HCT116 (cell line): ENCODE measurements at regions not wholly inside any gene's neighbourhood (a gene's known extent, or its start where the extent isn't known, plus 50 kb on each side); places are given as distances from the start of the nearest gene placed in this dataset.

Experiments used
- ATAC-seq: fragments of 200-7000 bp; cut with Tn5 transposase; 2 replicates; pipeline ENCODE4 v1.9.1; 2020; ENCODE audit warnings: mild to moderate bottlenecking, moderate library complexity
- BruUV-seq: library from RNA; stranded (reverse); fragments of 400-500 nt; replicated peaks from 2 replicates; lab custom pipeline; 2021; lab: Mats Ljungman, UMichigan
- CTCF ChIA-PET: fragments of 300-600 bp; sonication (Branson Sonifier 250); formaldehyde crosslinking; loops from one replicate; lab custom pipeline; 2021; ENCODE audit warnings: antibody characterized with exemption; lab: Charles Lee
- POLR2A ChIA-PET: fragments of 300-600, 350-600 bp; sonication (Branson Sonifier 250); formaldehyde crosslinking; loops from one replicate; lab custom pipeline; 2021; ENCODE audit warnings: antibody characterized with exemption; lab: Charles Lee
- RAD21 ChIA-PET, 2 experiments: fragments of 300-600 bp; sonication (Branson Sonifier 250); formaldehyde crosslinking; loops; one replicate each; lab custom pipeline; 2023; ENCODE audit warnings: low total read pairs in 2 of 2; ENCODE audit not compliant: uncharacterized antibody in 2 of 2, unreplicated experiment in 2 of 2, low non-redundant PET in 1 of 2; lab: Charles Lee
- DNase-seq: peaks from one replicate; pipeline ENCODE4 v3.0.0-alpha.2; 2010; ENCODE audit warnings: low read depth, low spot score
- H2AFZ ChIP-seq: fragments of 200-600 bp; shearing (Covaris generic), sonication (generic); 2 replicates; pipeline ENCODE4 v1.6.1; 2017; ENCODE audit warnings: low read depth, mixed run types, mixed read lengths, antibody characterized with exemption, low read length; ENCODE audit not compliant: poor library complexity, severe bottlenecking
- H3K27ac ChIP-seq: 2 replicates; pipeline ENCODE4 v1.5.1; 2012; ENCODE audit warnings: low read depth, low read length
- H3K27me3 ChIP-seq: fragments of 200-600 bp; sonication (generic); 2 replicates; pipeline ENCODE4 v1.6.1; 2016; ENCODE audit warnings: mixed run types, low read length, mixed read lengths; ENCODE audit not compliant: insufficient read depth
- H3K36me3 ChIP-seq, 2 experiments: fragments of 200-500 bp in 1 of 2; fragments of 200-600 bp in 1 of 2; sonication (Bioruptor generic) in 1 of 2; sonication (generic) in 1 of 2; 2 replicates each; pipeline versions ENCODE4 v1.5.1 to v1.6.1; 2014 to 2016; ENCODE audit warnings: low read length in 2 of 2, inconsistent platforms in 1 of 2, mixed read lengths in 1 of 2, mixed run types in 1 of 2; ENCODE audit not compliant: insufficient read depth in 2 of 2, control insufficient read depth in 1 of 2
- H3K4me1 ChIP-seq, 2 experiments: fragments of 200-600 bp in 1 of 2; sonication (generic) in 1 of 2; 2 replicates each; pipeline versions ENCODE4 v1.5.1 to v1.6.1; 2012 to 2017; ENCODE audit warnings: low read length in 2 of 2, inconsistent platforms in 1 of 2, mild to moderate bottlenecking in 1 of 2, mixed read lengths in 1 of 2, mixed run types in 1 of 2, moderate library complexity in 1 of 2; ENCODE audit not compliant: insufficient read depth in 2 of 2, control insufficient read depth in 1 of 2
- H3K4me2 ChIP-seq: fragments of 200-600 bp; sonication (generic); 2 replicates; pipeline ENCODE4 v1.6.1; 2017; ENCODE audit warnings: mixed run types, low read length, mixed read lengths
- H3K4me3 ChIP-seq, 2 experiments: fragments of 200-600 bp in 1 of 2; sonication (generic) in 1 of 2; replicated peaks in 1 of 2; 2 replicates each; pipeline ENCODE4 v1.5.1; 2011 to 2016; ENCODE audit warnings: low read length in 2 of 2, control low read depth in 1 of 2, low read depth in 1 of 2, mild to moderate bottlenecking in 1 of 2, mixed read lengths in 1 of 2, mixed run types in 1 of 2
- H3K79me2 ChIP-seq: fragments of 200-600 bp; sonication (generic); 2 replicates; pipeline ENCODE4 v1.6.1; 2017; ENCODE audit warnings: mild to moderate bottlenecking, mixed run types, low read length, moderate library complexity, mixed read lengths; ENCODE audit not compliant: insufficient read depth
- H3K9ac ChIP-seq: fragments of 200-600 bp; sonication (generic); 2 replicates; pipeline ENCODE4 v1.6.1; 2016; ENCODE audit warnings: low read length, mixed read lengths
- H3K9me2 ChIP-seq: fragments of 200-600 bp; sonication (generic), shearing (Covaris generic); 2 replicates; pipeline ENCODE4 v1.6.1; 2017; ENCODE audit warnings: mixed run types, mild to moderate bottlenecking, moderate library complexity; ENCODE audit not compliant: insufficient read depth
- H3K9me3 ChIP-seq, 2 experiments: fragments of 200-500 bp in 1 of 2; fragments of 200-600 bp in 1 of 2; sonication (Bioruptor generic) in 1 of 2; sonication (generic) in 1 of 2; 2 replicates each; pipeline ENCODE4 v1.6.1; 2014 to 2017; ENCODE audit warnings: low read length in 2 of 2, mixed read lengths in 2 of 2, inconsistent platforms in 1 of 2, low read depth in 1 of 2, mild to moderate bottlenecking in 1 of 2, mixed run types in 1 of 2, moderate library complexity in 1 of 2; ENCODE audit not compliant: control insufficient read depth in 1 of 2, insufficient read depth in 1 of 2
- H4K20me1 ChIP-seq: fragments of 200-600 bp; sonication (generic), shearing (Covaris generic); 2 replicates; pipeline ENCODE4 v1.6.1; 2017; ENCODE audit warnings: mixed run types, mild to moderate bottlenecking, moderate library complexity; ENCODE audit not compliant: insufficient read depth
- ATF3 ChIP-seq: IDR thresholded peaks from 2 replicates; pipeline ENCODE4 v1.6.1; 2012
- CBX3 ChIP-seq: IDR thresholded peaks from 2 replicates; pipeline ENCODE4 v1.6.1; 2012; ENCODE audit warnings: low read depth
- EGR1 ChIP-seq: IDR thresholded peaks from 2 replicates; pipeline ENCODE4 v1.6.1; 2012; ENCODE audit warnings: low read depth
- EZH2 ChIP-seq: fragments of 200-600 bp; sonication (generic); IDR thresholded peaks from 2 replicates; pipeline ENCODE4 v1.6.1; 2017; ENCODE audit warnings: antibody characterized with exemption, mixed run types
- EZH2phosphoT487 ChIP-seq: fragments of 200-600 bp; IDR thresholded peaks from 2 replicates; pipeline ENCODE4 v1.6.1; 2018; ENCODE audit warnings: antibody characterized with exemption, borderline replicate concordance
- FOSL1 ChIP-seq: IDR thresholded peaks from 2 replicates; pipeline ENCODE4 v1.6.1; 2012; ENCODE audit warnings: low read depth
- JUND ChIP-seq: IDR thresholded peaks from 2 replicates; pipeline ENCODE4 v1.6.1; 2012
- POLR2A ChIP-seq: IDR thresholded peaks from 2 replicates; pipeline ENCODE4 v1.7.0; 2011; ENCODE audit warnings: borderline replicate concordance; ENCODE audit not compliant: insufficient read depth, insufficient read length; ENCODE audit errors: extremely low read depth
- POLR2AphosphoS5 ChIP-seq: IDR thresholded peaks from 2 replicates; pipeline ENCODE4 v1.6.1; 2011; ENCODE audit warnings: mild to moderate bottlenecking, low read depth, low read length, moderate library complexity
- RAD21 ChIP-seq: IDR thresholded peaks from 2 replicates; pipeline ENCODE4 v1.6.1; 2012; ENCODE audit warnings: low read depth, mild to moderate bottlenecking
- REST ChIP-seq: IDR thresholded peaks from 2 replicates; pipeline ENCODE4 v1.6.1; 2012; ENCODE audit warnings: low read depth
- SIN3A ChIP-seq: IDR thresholded peaks from 2 replicates; pipeline ENCODE4 v1.6.1; 2012; ENCODE audit warnings: low read depth
- SRF ChIP-seq: IDR thresholded peaks from 2 replicates; pipeline ENCODE4 v1.6.1; 2012; ENCODE audit warnings: low read depth
- TCF7L2 ChIP-seq: IDR thresholded peaks from 2 replicates; pipeline ENCODE4 v1.7.0; 2011; ENCODE audit warnings: borderline replicate concordance, inconsistent platforms; ENCODE audit not compliant: insufficient read depth, insufficient read length; ENCODE audit errors: extremely low read depth
- YY1 ChIP-seq: IDR thresholded peaks from 2 replicates; pipeline ENCODE4 v1.6.1; 2011; ENCODE audit warnings: low read length, low read depth, moderate library complexity, mild to moderate bottlenecking; ENCODE audit not compliant: insufficient replicate concordance; ENCODE audit errors: extremely low read depth
- ZBTB33 ChIP-seq: IDR thresholded peaks from 2 replicates; pipeline ENCODE4 v1.6.1; 2011; ENCODE audit warnings: mild to moderate bottlenecking, low read length, moderate library complexity; ENCODE audit not compliant: insufficient replicate concordance; ENCODE audit errors: extremely low read depth
- ZFX ChIP-seq: fragments of 450-650 bp; IDR thresholded peaks from 2 replicates; pipeline ENCODE4 v1.6.1; 2017
- intact Hi-C: fragments of 100-400 bp; cut with micrococcal nuclease; formaldehyde crosslinking; loops from 2 replicates; pipeline ENCODE4 v1.10.0; 2022

- Histone ChIP-seq H3K9me3 (no peaks in the 10 kb centered on the region), H3K27me3 (no peaks in the 10 kb centered on the region), H3K9me2 (no peaks in the 10 kb centered on the region), H2AFZ (no peak overlapping the region), H4K20me1 (no peaks in the 10 kb centered on the region; the same call in 1 of the 2 replicates), H3K79me2 (no peaks in the 10 kb centered on the region), H3K4me1 (no peaks in the 10 kb centered on the region), H3K4me2 (no peak overlapping the region), H3K27ac (no peak overlapping the region), H3K4me3 (no peak overlapping the region), H3K36me3 (no peaks in the 10 kb centered on the region), H3K9ac (no peak overlapping the region)
- RAD21 ChIA-PET, result no interaction called here
- ATAC-seq (no peak), DNase-seq (no peak)
- BruUV-seq, result no TSS peak
- TF ChIP-seq YY1 (no peak), JUND (no peak), SRF (no peak), REST (no peak), POLR2A (no peak)
- CTCF ChIA-PET, result no interaction called here
- POLR2A ChIA-PET, result no interaction called here
- intact Hi-C loops, result no loop called here
Measured at GRCh38 chr12:28681980-28682379, 467.1 kb upstream of the FAR2 start.

- no peak overlapping the region for H3K9ac ChIP-seq
- POLR2A ChIA-PET, result interaction anchor here (0.9 kb wide), 1 partner anchor 979 kb away, joined by 3 read pairs; no protein-coding TSS in a partner anchor
- H2AFZ ChIP-seq, result no peak overlapping the region
- intact Hi-C loops, result no loop called here
- H3K9me2 ChIP-seq, result no peaks in the 10 kb centered on the region
- no peaks in the 10 kb centered on the region for H3K79me2 ChIP-seq
- no peak overlapping the region for H3K4me3 ChIP-seq
- H3K36me3 ChIP-seq, result no peaks in the 10 kb centered on the region
- RAD21 ChIA-PET, result no interaction called here
- H3K27me3 ChIP-seq, result no peaks in the 10 kb centered on the region
- no peak for DNase-seq
- no peak overlapping the region for H3K27ac ChIP-seq
- no peak for ATAC-seq
- H3K4me1 ChIP-seq, result no peaks in the 10 kb centered on the region
- no TSS peak for BruUV-seq
- no peaks in the 10 kb centered on the region for H3K9me3 ChIP-seq
- no peaks in the 10 kb centered on the region; the same call in 1 of the 2 replicates for H4K20me1 ChIP-seq
- H3K4me2 ChIP-seq, result no peak overlapping the region
- CTCF ChIA-PET, result interaction anchor here (0.7 kb wide), 1 partner anchor 951 kb away, joined by 4 read pairs; no protein-coding TSS in a partner anchor
- TF ChIP-seq RAD21 (no peak), EZH2phosphoT487 (no peak), EZH2 (no peak), TCF7L2 (no peak), ATF3 (no peak), ZFX (no peak), CBX3 (no peak), EGR1 (no peak), ZBTB33 (no peak), SIN3A (no peak), FOSL1 (no peak), POLR2A (no peak), POLR2AphosphoS5 (no peak)
Measured at GRCh38 chr12:28683366-28683765, 465.7 kb upstream of the FAR2 start.
